ENCODE measurements at regions not wholly inside any gene's neighbourhood (a gene's known extent, or its start where the extent isn't known, plus 50 kb on each side); places are given as distances from the start of the nearest gene placed in this dataset.

- no peak for TF ChIP-seq CTCF (IDR thresholded peaks at IDR 0.05; ENCODE audit: low read depth, low read length)
- TF ChIP-seq EZH2phosphoT487 (IDR thresholded peaks at IDR 0.05; ENCODE audit: low read depth): no peak
Measured at GRCh38 chr11:91969486-91969885, 255.1 kb upstream of the FAT3 start.
